ENCODE measurements at regions not wholly inside any gene's neighbourhood (a gene's known extent, or its start where the extent isn't known, plus 50 kb on each side); places are given as distances from the start of the nearest gene placed in this dataset.

DNA sequence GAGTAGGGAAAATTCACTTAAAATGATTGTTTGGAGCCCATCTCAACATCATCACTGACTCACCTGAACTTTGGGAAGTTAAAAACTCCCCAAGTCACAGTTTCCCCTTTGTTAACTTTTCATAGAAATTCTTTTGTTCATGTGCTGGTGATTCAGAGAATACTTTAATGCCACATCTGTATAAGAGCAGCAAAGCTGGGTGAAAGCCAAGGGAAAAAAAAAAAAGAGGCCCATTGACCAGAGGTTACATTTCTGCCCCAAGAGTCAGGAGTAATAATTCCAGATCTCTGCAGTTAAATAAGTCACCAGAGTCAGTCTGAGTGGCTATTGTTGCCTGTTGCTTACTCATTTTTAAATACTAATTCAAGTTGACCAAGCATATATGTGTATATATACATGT, 136.4 kb upstream of the LGR5 start:
- Histone ChIP-seq H3K4me1 (no peaks in the 10 kb centered on the region), H3K36me3 (no peaks in the 10 kb centered on the region), H3K27me3 (no peaks in the 10 kb centered on the region), H3K27ac (no peak overlapping the region), H3K9me3 (no peaks in the 10 kb centered on the region), H3K4me3 (no peak overlapping the region)
- no peak for DNase-seq
- intact Hi-C loops (cut with DNase I; ENCODE audit: low total_unique reads), result no loop called here
- TF ChIP-seq POLR2A (IDR thresholded peaks at IDR 0.05) (no peak), EP300 (IDR thresholded peaks at IDR 0.05) (no peak), POLR2AphosphoS5 (IDR thresholded peaks at IDR 0.05) (no peak)
- TF ChIP-seq, protein P1, sequence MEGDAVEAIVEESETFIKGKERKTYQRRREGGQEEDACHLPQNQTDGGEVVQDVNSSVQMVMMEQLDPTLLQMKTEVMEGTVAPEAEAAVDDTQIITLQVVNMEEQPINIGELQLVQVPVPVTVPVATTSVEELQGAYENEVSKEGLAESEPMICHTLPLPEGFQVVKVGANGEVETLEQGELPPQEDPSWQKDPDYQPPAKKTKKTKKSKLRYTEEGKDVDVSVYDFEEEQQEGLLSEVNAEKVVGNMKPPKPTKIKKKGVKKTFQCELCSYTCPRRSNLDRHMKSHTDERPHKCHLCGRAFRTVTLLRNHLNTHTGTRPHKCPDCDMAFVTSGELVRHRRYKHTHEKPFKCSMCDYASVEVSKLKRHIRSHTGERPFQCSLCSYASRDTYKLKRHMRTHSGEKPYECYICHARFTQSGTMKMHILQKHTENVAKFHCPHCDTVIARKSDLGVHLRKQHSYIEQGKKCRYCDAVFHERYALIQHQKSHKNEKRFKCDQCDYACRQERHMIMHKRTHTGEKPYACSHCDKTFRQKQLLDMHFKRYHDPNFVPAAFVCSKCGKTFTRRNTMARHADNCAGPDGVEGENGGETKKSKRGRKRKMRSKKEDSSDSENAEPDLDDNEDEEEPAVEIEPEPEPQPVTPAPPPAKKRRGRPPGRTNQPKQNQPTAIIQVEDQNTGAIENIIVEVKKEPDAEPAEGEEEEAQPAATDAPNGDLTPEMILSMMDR (IDR thresholded peaks at IDR 0.05), result no peak

DNA sequence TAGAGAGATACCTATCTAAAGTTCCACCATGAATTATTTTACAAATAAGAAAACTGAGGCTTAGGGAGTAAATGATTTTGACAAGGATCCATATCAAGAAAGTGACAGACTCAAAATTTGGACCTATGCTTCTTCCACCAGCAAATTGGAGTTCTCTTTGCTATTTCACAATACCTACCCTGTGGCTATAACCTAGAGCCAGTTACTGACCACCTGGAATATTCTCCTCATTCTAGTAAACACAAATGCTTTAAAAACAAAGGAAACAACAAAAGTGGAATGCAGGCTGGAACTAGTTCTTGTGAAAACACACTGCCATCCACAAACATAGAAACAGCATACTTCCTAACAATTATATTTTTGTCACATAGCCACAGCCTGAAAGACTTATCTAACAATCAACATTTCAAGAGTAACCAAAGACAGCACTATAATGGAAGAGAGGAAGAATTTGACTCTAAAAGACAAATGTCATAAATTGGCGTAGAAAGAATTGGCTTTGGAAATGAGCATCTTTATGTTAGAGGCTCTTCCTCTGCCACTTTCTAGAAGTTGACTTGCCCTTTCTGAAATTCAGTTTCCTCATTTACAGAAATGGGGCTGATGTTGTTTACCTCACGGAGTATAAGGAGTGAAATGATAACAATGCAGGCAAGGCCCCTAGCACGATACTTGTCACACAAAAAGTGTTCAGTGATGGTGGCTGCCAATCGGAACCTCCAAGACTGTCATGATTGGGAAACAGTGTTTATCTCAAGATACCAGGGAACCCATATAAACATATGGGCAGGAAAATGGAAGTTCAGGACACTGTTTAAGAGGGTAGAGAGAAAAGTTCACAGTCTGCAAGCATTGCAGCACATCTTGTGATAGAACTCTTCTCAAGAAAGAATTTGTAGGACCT, 138.6 kb upstream of the LGR5 start:
- intact Hi-C loops (cut with DNase I; ENCODE audit: low total_unique reads), result no loop called here
- WGBS, 5 donors, result 89 to 94% (median 93%) methylated on average over 4 of the region's 4 CpGs
- H3K27me3 ChIP-seq, result no peaks in the 10 kb centered on the region
- no peak for DNase-seq
- H3K4me3 ChIP-seq, result no peak overlapping the region
- no peaks in the 10 kb centered on the region for H3K36me3 ChIP-seq
- no peaks in the 10 kb centered on the region for H3K9me3 ChIP-seq
- no peaks in the 10 kb centered on the region for H3K4me1 ChIP-seq
- TF ChIP-seq EP300 (IDR thresholded peaks at IDR 0.05) (no peak), POLR2AphosphoS5 (IDR thresholded peaks at IDR 0.05) (no peak), POLR2A (IDR thresholded peaks at IDR 0.05) (no peak)
- TF ChIP-seq, protein P1 (IDR thresholded peaks at IDR 0.05), result no peak
- no peak overlapping the region for H3K27ac ChIP-seq

DNA sequence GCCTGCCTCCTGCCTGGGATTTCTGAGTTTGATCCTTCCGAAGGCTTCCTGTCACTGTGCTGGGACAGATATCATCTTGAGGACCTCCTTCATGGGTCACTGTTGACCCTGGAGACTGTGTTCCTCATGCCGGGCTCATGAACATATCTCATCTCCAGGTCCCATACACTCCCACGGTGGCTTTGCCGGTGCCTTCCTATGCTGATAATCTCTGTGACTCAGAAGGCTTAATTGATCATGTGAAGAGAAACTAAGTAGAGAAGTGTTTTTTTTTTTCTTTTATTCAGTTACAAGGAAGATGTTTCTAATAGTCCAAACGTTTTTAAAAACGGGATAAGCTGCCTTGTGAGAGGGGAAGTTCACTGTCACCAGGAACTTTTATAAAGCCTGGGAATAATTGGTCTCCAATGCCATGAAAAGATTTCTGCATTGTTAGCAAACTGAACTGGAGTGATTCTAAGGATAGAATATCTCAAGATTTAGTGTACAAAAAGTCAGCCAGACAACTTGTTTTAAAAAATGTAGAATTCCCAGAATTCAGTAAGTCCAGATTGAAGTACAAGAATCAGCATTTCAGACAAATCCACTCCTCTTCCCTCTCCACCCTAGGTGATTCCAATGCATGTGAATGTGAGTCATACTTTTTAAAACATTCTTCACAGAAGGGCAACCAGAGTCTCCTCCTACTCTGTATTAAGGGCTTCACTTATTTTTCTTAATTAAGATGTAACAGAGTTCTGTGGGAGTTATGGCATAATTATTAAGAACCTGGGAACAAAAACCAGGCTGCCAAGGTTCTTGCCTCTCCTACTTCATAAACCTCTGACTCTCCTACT, 139.8 kb upstream of the LGR5 start:
- H3K27me3 ChIP-seq, result no peaks in the 10 kb centered on the region
- no peaks in the 10 kb centered on the region for H3K9me3 ChIP-seq
- intact Hi-C loops (cut with DNase I; ENCODE audit: low total_unique reads), result no loop called here
- no peak overlapping the region for H3K27ac ChIP-seq
- 60 to 77% (median 63%) methylated on average over 6 of the region's 6 CpGs for WGBS, 5 donors
- H3K4me3 ChIP-seq, result no peak overlapping the region
- TF ChIP-seq EP300 (IDR thresholded peaks at IDR 0.05) (no peak), POLR2A (IDR thresholded peaks at IDR 0.05) (no peak), POLR2AphosphoS5 (IDR thresholded peaks at IDR 0.05) (no peak)
- TF ChIP-seq, protein P1 (IDR thresholded peaks at IDR 0.05), result no peak
- no peaks in the 10 kb centered on the region for H3K36me3 ChIP-seq
- DNase-seq, result no peak
- H3K4me1 ChIP-seq, result no peaks in the 10 kb centered on the region

DNA sequence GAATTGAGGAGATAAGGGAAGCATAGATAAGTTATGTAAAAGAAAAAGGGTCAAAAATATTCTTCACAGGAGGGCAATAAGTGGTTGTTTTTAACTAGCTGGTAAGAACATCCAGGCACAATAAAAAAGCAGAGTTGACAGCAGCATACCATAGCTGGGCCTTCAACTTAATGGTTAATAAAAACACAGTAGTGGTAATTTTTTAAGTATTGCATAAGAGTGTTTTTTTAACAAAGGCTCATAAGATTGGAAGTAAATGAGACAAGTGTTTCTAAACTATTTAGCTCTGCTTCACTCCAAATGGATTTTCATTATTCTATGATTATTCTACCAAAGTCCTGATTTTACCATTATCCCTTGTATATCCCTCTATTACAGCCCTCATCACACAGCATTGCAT, 140.1 kb upstream of the TSPAN8 start:
- no peak overlapping the region for H3K27ac ChIP-seq
- intact Hi-C loops (cut with DNase I; ENCODE audit: low total_unique reads), result no loop called here
- no peaks in the 10 kb centered on the region for H3K4me1 ChIP-seq
- TF ChIP-seq, protein P1 (IDR thresholded peaks at IDR 0.05), result no peak
- no peaks in the 10 kb centered on the region for H3K9me3 ChIP-seq
- H3K36me3 ChIP-seq, result no peaks in the 10 kb centered on the region
- DNase-seq, result no peak
- no peak overlapping the region for H3K4me3 ChIP-seq
- no peaks in the 10 kb centered on the region for H3K27me3 ChIP-seq
